HCT116 (cell line): ENCODE measurements at regions not wholly inside any gene's neighbourhood (a gene's known extent, or its start where the extent isn't known, plus 50 kb on each side); places are given as distances from the start of the nearest gene placed in this dataset.
A peak's percentile ranks its signal among the peaks of the same experiment; 100 is the strongest.

ENCODE experiments used
- ATAC-seq: fragments of 200-7000 bp; cut with Tn5 transposase; 2 replicates; pipeline ENCODE4 v1.9.1; 2020; ENCODE audit warnings: mild to moderate bottlenecking, moderate library complexity
- BruUV-seq: library from RNA; stranded (reverse); fragments of 400-500 nt; replicated peaks from 2 replicates; lab custom pipeline; 2021; lab: Mats Ljungman, UMichigan
- CTCF ChIA-PET: fragments of 300-600 bp; sonication (Branson Sonifier 250); formaldehyde crosslinking; loops from one replicate; lab custom pipeline; 2021; ENCODE audit warnings: antibody characterized with exemption; lab: Charles Lee
- POLR2A ChIA-PET: fragments of 300-600, 350-600 bp; sonication (Branson Sonifier 250); formaldehyde crosslinking; loops from one replicate; lab custom pipeline; 2021; ENCODE audit warnings: antibody characterized with exemption; lab: Charles Lee
- RAD21 ChIA-PET, 2 experiments: fragments of 300-600 bp; sonication (Branson Sonifier 250); formaldehyde crosslinking; loops; one replicate each; lab custom pipeline; 2023; ENCODE audit warnings: low total read pairs in 2 of 2; ENCODE audit not compliant: uncharacterized antibody in 2 of 2, unreplicated experiment in 2 of 2, low non-redundant PET in 1 of 2; lab: Charles Lee
- DNase-seq: peaks from one replicate; pipeline ENCODE4 v3.0.0-alpha.2; 2010; ENCODE audit warnings: low read depth, low spot score
- H2AFZ ChIP-seq: fragments of 200-600 bp; shearing (Covaris generic), sonication (generic); 2 replicates; pipeline ENCODE4 v1.6.1; 2017; ENCODE audit warnings: low read depth, mixed run types, mixed read lengths, antibody characterized with exemption, low read length; ENCODE audit not compliant: poor library complexity, severe bottlenecking
- H3K27ac ChIP-seq: 2 replicates; pipeline ENCODE4 v1.5.1; 2012; ENCODE audit warnings: low read depth, low read length
- H3K27me3 ChIP-seq: fragments of 200-600 bp; sonication (generic); 2 replicates; pipeline ENCODE4 v1.6.1; 2016; ENCODE audit warnings: mixed run types, low read length, mixed read lengths; ENCODE audit not compliant: insufficient read depth
- H3K36me3 ChIP-seq, 2 experiments: fragments of 200-500 bp in 1 of 2; fragments of 200-600 bp in 1 of 2; sonication (Bioruptor generic) in 1 of 2; sonication (generic) in 1 of 2; 2 replicates each; pipeline versions ENCODE4 v1.5.1 to v1.6.1; 2014 to 2016; ENCODE audit warnings: low read length in 2 of 2, inconsistent platforms in 1 of 2, mixed read lengths in 1 of 2, mixed run types in 1 of 2; ENCODE audit not compliant: insufficient read depth in 2 of 2, control insufficient read depth in 1 of 2
- H3K4me1 ChIP-seq, 2 experiments: fragments of 200-600 bp in 1 of 2; sonication (generic) in 1 of 2; 2 replicates each; pipeline versions ENCODE4 v1.5.1 to v1.6.1; 2012 to 2017; ENCODE audit warnings: low read length in 2 of 2, inconsistent platforms in 1 of 2, mild to moderate bottlenecking in 1 of 2, mixed read lengths in 1 of 2, mixed run types in 1 of 2, moderate library complexity in 1 of 2; ENCODE audit not compliant: insufficient read depth in 2 of 2, control insufficient read depth in 1 of 2
- H3K4me2 ChIP-seq: fragments of 200-600 bp; sonication (generic); 2 replicates; pipeline ENCODE4 v1.6.1; 2017; ENCODE audit warnings: mixed run types, low read length, mixed read lengths
- H3K4me3 ChIP-seq, 2 experiments: fragments of 200-600 bp in 1 of 2; sonication (generic) in 1 of 2; replicated peaks in 1 of 2; 2 replicates each; pipeline ENCODE4 v1.5.1; 2011 to 2016; ENCODE audit warnings: low read length in 2 of 2, control low read depth in 1 of 2, low read depth in 1 of 2, mild to moderate bottlenecking in 1 of 2, mixed read lengths in 1 of 2, mixed run types in 1 of 2
- H3K79me2 ChIP-seq: fragments of 200-600 bp; sonication (generic); 2 replicates; pipeline ENCODE4 v1.6.1; 2017; ENCODE audit warnings: mild to moderate bottlenecking, mixed run types, low read length, moderate library complexity, mixed read lengths; ENCODE audit not compliant: insufficient read depth
- H3K9ac ChIP-seq: fragments of 200-600 bp; sonication (generic); 2 replicates; pipeline ENCODE4 v1.6.1; 2016; ENCODE audit warnings: low read length, mixed read lengths
- H3K9me2 ChIP-seq: fragments of 200-600 bp; sonication (generic), shearing (Covaris generic); 2 replicates; pipeline ENCODE4 v1.6.1; 2017; ENCODE audit warnings: mixed run types, mild to moderate bottlenecking, moderate library complexity; ENCODE audit not compliant: insufficient read depth
- H3K9me3 ChIP-seq, 2 experiments: fragments of 200-500 bp in 1 of 2; fragments of 200-600 bp in 1 of 2; sonication (Bioruptor generic) in 1 of 2; sonication (generic) in 1 of 2; 2 replicates each; pipeline ENCODE4 v1.6.1; 2014 to 2017; ENCODE audit warnings: low read length in 2 of 2, mixed read lengths in 2 of 2, inconsistent platforms in 1 of 2, low read depth in 1 of 2, mild to moderate bottlenecking in 1 of 2, mixed run types in 1 of 2, moderate library complexity in 1 of 2; ENCODE audit not compliant: control insufficient read depth in 1 of 2, insufficient read depth in 1 of 2
- H4K20me1 ChIP-seq: fragments of 200-600 bp; sonication (generic), shearing (Covaris generic); 2 replicates; pipeline ENCODE4 v1.6.1; 2017; ENCODE audit warnings: mixed run types, mild to moderate bottlenecking, moderate library complexity; ENCODE audit not compliant: insufficient read depth
- CBX3 ChIP-seq: IDR thresholded peaks from 2 replicates; pipeline ENCODE4 v1.6.1; 2012; ENCODE audit warnings: low read depth
- CEBPB ChIP-seq: IDR thresholded peaks from 2 replicates; pipeline ENCODE4 v1.6.1; 2012; ENCODE audit warnings: low read depth
- ELF1 ChIP-seq: IDR thresholded peaks from 2 replicates; pipeline ENCODE4 v1.6.1; 2012; ENCODE audit warnings: low read depth, borderline replicate concordance
- EZH2 ChIP-seq: fragments of 200-600 bp; sonication (generic); IDR thresholded peaks from 2 replicates; pipeline ENCODE4 v1.6.1; 2017; ENCODE audit warnings: antibody characterized with exemption, mixed run types
- EZH2phosphoT487 ChIP-seq: fragments of 200-600 bp; IDR thresholded peaks from 2 replicates; pipeline ENCODE4 v1.6.1; 2018; ENCODE audit warnings: antibody characterized with exemption, borderline replicate concordance
- JUND ChIP-seq: IDR thresholded peaks from 2 replicates; pipeline ENCODE4 v1.6.1; 2012
- RAD21 ChIP-seq: IDR thresholded peaks from 2 replicates; pipeline ENCODE4 v1.6.1; 2012; ENCODE audit warnings: low read depth, mild to moderate bottlenecking
- SRF ChIP-seq: IDR thresholded peaks from 2 replicates; pipeline ENCODE4 v1.6.1; 2012; ENCODE audit warnings: low read depth
- ZBTB33 ChIP-seq: IDR thresholded peaks from 2 replicates; pipeline ENCODE4 v1.6.1; 2011; ENCODE audit warnings: mild to moderate bottlenecking, low read length, moderate library complexity; ENCODE audit not compliant: insufficient replicate concordance; ENCODE audit errors: extremely low read depth
- ZNF274 ChIP-seq: fragments of 200-500 bp; sonication (Bioruptor generic); IDR thresholded peaks from 2 replicates; pipeline ENCODE4 v1.6.1; 2014; ENCODE audit warnings: mild to moderate bottlenecking, low read depth, low read length, inconsistent platforms
- intact Hi-C: fragments of 100-400 bp; cut with micrococcal nuclease; formaldehyde crosslinking; loops from 2 replicates; pipeline ENCODE4 v1.10.0; 2022
- TF ChIP-seq, protein P1 (sequence below), 3 experiments: fragments of 200-600 bp in 1 of 3; sonication (generic) in 1 of 3; IDR thresholded peaks in 2 of 3; conservative IDR thresholded peaks in 1 of 3; 2 replicates each; pipeline ENCODE4 v1.5.1; 2012 to 2017; ENCODE audit warnings: low read depth in 2 of 3, low read length in 2 of 3, antibody characterized with exemption in 1 of 3, borderline replicate concordance in 1 of 3, control low read depth in 1 of 3, mild to moderate bottlenecking in 1 of 3, mixed read lengths in 1 of 3, mixed run types in 1 of 3, moderate library complexity in 1 of 3; ENCODE audit not compliant: insufficient read depth in 1 of 3

GRCh38 chr3:110423276-110423675 is 648.3 kb upstream of the NECTIN3 start:
- H3K4me1 ChIP-seq: peaks cover 15 to 24% of the 10 kb centered on the region in 2 experiments
- ChIA-PET POLR2A (no interaction called here), CTCF (no interaction called here), RAD21 (no interaction called here)
- intact Hi-C loops: no loop called here
- H3K4me3 ChIP-seq: no peak overlapping the region
- H3K36me3 ChIP-seq: peaks cover 0 to 14% of the 10 kb centered on the region in 2 experiments; a peak in 1 of 4 replicates
- H3K9me3 ChIP-seq: no peaks in the 10 kb centered on the region
- no peaks in the 10 kb centered on the region for H3K79me2 ChIP-seq
- no peak overlapping the region for H3K9ac ChIP-seq
- ATAC-seq (no peak), DNase-seq (no peak)
- H3K27ac ChIP-seq: no peak overlapping the region
- H3K4me2 ChIP-seq: no peak overlapping the region
- H3K27me3 ChIP-seq: no peaks in the 10 kb centered on the region
- no TSS peak for BruUV-seq
- H3K9me2 ChIP-seq: no peaks in the 10 kb centered on the region
- H2AFZ ChIP-seq: peak overlapping the region; percentile 32
- TF ChIP-seq ELF1: no peak
- TF ChIP-seq RAD21: no peak
- no peak for TF ChIP-seq ZBTB33
- TF ChIP-seq CEBPB: no peak
- no peak for TF ChIP-seq CBX3
- no peak for TF ChIP-seq EZH2
- TF ChIP-seq, protein P1, sequence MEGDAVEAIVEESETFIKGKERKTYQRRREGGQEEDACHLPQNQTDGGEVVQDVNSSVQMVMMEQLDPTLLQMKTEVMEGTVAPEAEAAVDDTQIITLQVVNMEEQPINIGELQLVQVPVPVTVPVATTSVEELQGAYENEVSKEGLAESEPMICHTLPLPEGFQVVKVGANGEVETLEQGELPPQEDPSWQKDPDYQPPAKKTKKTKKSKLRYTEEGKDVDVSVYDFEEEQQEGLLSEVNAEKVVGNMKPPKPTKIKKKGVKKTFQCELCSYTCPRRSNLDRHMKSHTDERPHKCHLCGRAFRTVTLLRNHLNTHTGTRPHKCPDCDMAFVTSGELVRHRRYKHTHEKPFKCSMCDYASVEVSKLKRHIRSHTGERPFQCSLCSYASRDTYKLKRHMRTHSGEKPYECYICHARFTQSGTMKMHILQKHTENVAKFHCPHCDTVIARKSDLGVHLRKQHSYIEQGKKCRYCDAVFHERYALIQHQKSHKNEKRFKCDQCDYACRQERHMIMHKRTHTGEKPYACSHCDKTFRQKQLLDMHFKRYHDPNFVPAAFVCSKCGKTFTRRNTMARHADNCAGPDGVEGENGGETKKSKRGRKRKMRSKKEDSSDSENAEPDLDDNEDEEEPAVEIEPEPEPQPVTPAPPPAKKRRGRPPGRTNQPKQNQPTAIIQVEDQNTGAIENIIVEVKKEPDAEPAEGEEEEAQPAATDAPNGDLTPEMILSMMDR (IDR thresholded peaks at IDR 0.05 in 2 of 3, conservative IDR thresholded peaks at IDR 0.05 in 1 of 3; ENCODE audit: borderline replicate concordance in 1 of 3, insufficient read depth in 1 of 3, low read depth in 2 of 3, low read length in 2 of 3): no peak
- no peak for TF ChIP-seq SRF
- TF ChIP-seq JUND: no peak
- TF ChIP-seq EZH2phosphoT487: no peak
- no peak for TF ChIP-seq ZNF274
- H4K20me1 ChIP-seq: no peaks in the 10 kb centered on the region
